Caco-2 (cell line): ENCODE measurements at regions not wholly inside any gene's neighbourhood (a gene's known extent, or its start where the extent isn't known, plus 50 kb on each side); places are given as distances from the start of the nearest gene placed in this dataset.

Experiments used
- BruUV-seq: library from RNA; stranded (reverse); fragments of 400-500 nt; replicated peaks from 2 replicates; lab custom pipeline; 2021; lab: Mats Ljungman, UMichigan
- CTCF ChIA-PET: fragments of 300-600 bp; sonication (Branson Sonifier 250); formaldehyde crosslinking; loops from one replicate; lab custom pipeline; 2022; ENCODE audit warnings: antibody characterized with exemption; lab: Charles Lee
- POLR2A ChIA-PET: fragments of 300-600 bp; sonication (Branson Sonifier 250); formaldehyde crosslinking; loops from one replicate; lab custom pipeline; 2022; ENCODE audit warnings: antibody characterized with exemption; lab: Charles Lee
- DNase-seq, 2 experiments: peaks; one replicate each; pipeline versions ENCODE4 v3.0.0 to v3.0.0-alpha.2; 2020 to 2022
- H3K27me3 ChIP-seq: replicated peaks from 2 replicates; pipeline ENCODE4 v1.6.0; 2011; ENCODE audit warnings: low read length; ENCODE audit not compliant: control insufficient read depth, insufficient read depth
- H3K36me3 ChIP-seq: 2 replicates; pipeline ENCODE4 v1.5.1; 2011; ENCODE audit warnings: low read length; ENCODE audit not compliant: control insufficient read depth, insufficient read depth
- H3K4me1 ChIP-seq: fragments of 250-450 bp; sonication (Bioruptor Pico); 2 replicates; pipeline ENCODE4 v1.5.1; 2020; ENCODE audit warnings: mild to moderate bottlenecking
- H3K4me3 ChIP-seq: 2 replicates; pipeline ENCODE4 v1.5.1; 2011; ENCODE audit warnings: low read depth, mild to moderate bottlenecking, control low read depth, low read length
- H3K9me3 ChIP-seq: fragments of 250-450 bp; sonication (Bioruptor Pico); 2 replicates; pipeline ENCODE4 v1.5.1; 2020; ENCODE audit warnings: mild to moderate bottlenecking, moderate library complexity
- H3K27ac Mint-ChIP-seq: one replicate; pipeline ENCODE4 v1.8.0; 2022; ENCODE audit warnings: mixed read lengths; ENCODE audit not compliant: unreplicated experiment
- H3K27me3 Mint-ChIP-seq: one replicate; pipeline ENCODE4 v1.8.0; 2022; ENCODE audit warnings: mixed read lengths; ENCODE audit not compliant: insufficient read depth, unreplicated experiment
- H3K36me3 Mint-ChIP-seq: one replicate; pipeline ENCODE4 v1.8.0; 2022; ENCODE audit warnings: mild to moderate bottlenecking, mixed read lengths; ENCODE audit not compliant: insufficient read depth, unreplicated experiment
- H3K4me1 Mint-ChIP-seq: one replicate; pipeline ENCODE4 v1.8.0; 2022; ENCODE audit warnings: low read depth, mixed read lengths; ENCODE audit not compliant: unreplicated experiment
- H3K4me3 Mint-ChIP-seq: one replicate; pipeline ENCODE4 v1.8.0; 2022; ENCODE audit warnings: mild to moderate bottlenecking, moderate library complexity, mixed read lengths; ENCODE audit not compliant: unreplicated experiment
- H3K9me3 Mint-ChIP-seq: one replicate; pipeline ENCODE4 v1.8.0; 2022; ENCODE audit warnings: mixed read lengths; ENCODE audit not compliant: unreplicated experiment
- intact Hi-C: fragments of 100-400 bp; cut with micrococcal nuclease; formaldehyde crosslinking; loops from one replicate; pipeline ENCODE4 v1.10.0; 2022; ENCODE audit not compliant: unreplicated experiment
- TF ChIP-seq, protein P1 (sequence below), 2 experiments: fragments of 200-600 bp in 1 of 2; IDR thresholded peaks; 1 replicate in 1 of 2; 2 replicates in 1 of 2; pipeline versions ENCODE4 v1.5.1 to v1.8.0; 2011 to 2022; ENCODE audit warnings: antibody characterized with exemption in 1 of 2, control low read depth in 1 of 2, inconsistent platforms in 1 of 2, low read depth in 1 of 2, low read length in 1 of 2, mild to moderate bottlenecking in 1 of 2, moderate library complexity in 1 of 2; ENCODE audit not compliant: insufficient read depth in 1 of 2, severe bottlenecking in 1 of 2, unreplicated experiment in 1 of 2

DNA sequence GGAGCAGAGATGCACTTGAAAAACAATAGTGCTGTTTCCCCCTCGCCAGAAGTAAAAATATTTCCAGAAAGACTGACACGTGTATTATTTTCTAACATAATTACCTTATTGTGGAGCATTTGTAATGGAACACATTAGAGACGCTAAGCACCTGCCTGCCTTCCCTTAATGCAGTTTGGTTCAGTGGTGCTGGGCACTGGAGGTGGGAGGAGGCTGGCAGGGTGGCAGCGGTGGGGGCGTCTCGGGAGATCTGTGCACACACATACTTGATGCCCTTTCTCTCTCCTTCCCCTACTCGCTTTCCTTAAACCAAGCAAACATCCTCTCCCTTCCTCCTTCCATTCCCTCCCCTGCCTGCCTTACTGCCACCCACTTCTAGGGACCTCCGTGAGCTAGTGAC is 156.6 kb upstream of the SDK2 start:
- intact Hi-C loops: no loop called here
- H3K9me3 ChIP-seq: no peaks in the 10 kb centered on the region
- no peak overlapping the region for H3K4me3 ChIP-seq
- no peaks in the 10 kb centered on the region for H3K27me3 Mint-ChIP-seq
- no peak overlapping the region for H3K27ac Mint-ChIP-seq
- H3K4me3 Mint-ChIP-seq: no peak overlapping the region
- DNase-seq: no peak
- no TSS peak for BruUV-seq
- ChIA-PET POLR2A (no interaction called here), CTCF (no interaction called here)
- TF ChIP-seq, protein P1, sequence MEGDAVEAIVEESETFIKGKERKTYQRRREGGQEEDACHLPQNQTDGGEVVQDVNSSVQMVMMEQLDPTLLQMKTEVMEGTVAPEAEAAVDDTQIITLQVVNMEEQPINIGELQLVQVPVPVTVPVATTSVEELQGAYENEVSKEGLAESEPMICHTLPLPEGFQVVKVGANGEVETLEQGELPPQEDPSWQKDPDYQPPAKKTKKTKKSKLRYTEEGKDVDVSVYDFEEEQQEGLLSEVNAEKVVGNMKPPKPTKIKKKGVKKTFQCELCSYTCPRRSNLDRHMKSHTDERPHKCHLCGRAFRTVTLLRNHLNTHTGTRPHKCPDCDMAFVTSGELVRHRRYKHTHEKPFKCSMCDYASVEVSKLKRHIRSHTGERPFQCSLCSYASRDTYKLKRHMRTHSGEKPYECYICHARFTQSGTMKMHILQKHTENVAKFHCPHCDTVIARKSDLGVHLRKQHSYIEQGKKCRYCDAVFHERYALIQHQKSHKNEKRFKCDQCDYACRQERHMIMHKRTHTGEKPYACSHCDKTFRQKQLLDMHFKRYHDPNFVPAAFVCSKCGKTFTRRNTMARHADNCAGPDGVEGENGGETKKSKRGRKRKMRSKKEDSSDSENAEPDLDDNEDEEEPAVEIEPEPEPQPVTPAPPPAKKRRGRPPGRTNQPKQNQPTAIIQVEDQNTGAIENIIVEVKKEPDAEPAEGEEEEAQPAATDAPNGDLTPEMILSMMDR (IDR thresholded peaks at IDR 0.05; ENCODE audit: insufficient read depth in 1 of 2, low read depth in 1 of 2, low read length in 1 of 2, severe bottlenecking in 1 of 2, unreplicated experiment in 1 of 2): no peak
- H3K9me3 Mint-ChIP-seq: peaks cover 28% of the 10 kb centered on the region
- H3K36me3 ChIP-seq: no peaks in the 10 kb centered on the region
- peaks cover 21% of the 10 kb centered on the region for H3K4me1 Mint-ChIP-seq
- no peaks in the 10 kb centered on the region for H3K27me3 ChIP-seq
- H3K4me1 ChIP-seq: peaks cover 34% of the 10 kb centered on the region
- H3K36me3 Mint-ChIP-seq: peaks cover 11% of the 10 kb centered on the region

- no TSS peak for BruUV-seq
- TF ChIP-seq, protein P1 (IDR thresholded peaks at IDR 0.05; ENCODE audit: insufficient read depth in 1 of 2, low read depth in 1 of 2, low read length in 1 of 2, severe bottlenecking in 1 of 2, unreplicated experiment in 1 of 2): no peak
- Mint-ChIP-seq H3K36me3 (peaks cover 11% of the 10 kb centered on the region), H3K4me1 (peaks cover 20% of the 10 kb centered on the region), H3K4me3 (no peak overlapping the region), H3K27ac (no peak overlapping the region), H3K27me3 (no peaks in the 10 kb centered on the region), H3K9me3 (peaks cover 31% of the 10 kb centered on the region)
- no peaks in the 10 kb centered on the region for H3K9me3 ChIP-seq
- no peak overlapping the region for H3K4me3 ChIP-seq
- ChIA-PET POLR2A (no interaction called here), CTCF (no interaction called here)
- peaks cover 29% of the 10 kb centered on the region for H3K4me1 ChIP-seq
- no peak for DNase-seq
- no peaks in the 10 kb centered on the region for H3K27me3 ChIP-seq
- H3K36me3 ChIP-seq: no peaks in the 10 kb centered on the region
- intact Hi-C loops: no loop called here
Observed at GRCh38 chr17:73801455-73802100, 157.3 kb upstream of the SDK2 start.

GRCh38 chr17:73802314-73802713 is 158.1 kb upstream of the SDK2 start:
- ChIA-PET POLR2A (no interaction called here), CTCF (no interaction called here)
- intact Hi-C loops: no loop called here
- H3K36me3 ChIP-seq: no peaks in the 10 kb centered on the region
- no peak overlapping the region for H3K4me3 ChIP-seq
- H3K4me1 ChIP-seq: peaks cover 21% of the 10 kb centered on the region
- no peaks in the 10 kb centered on the region for H3K27me3 ChIP-seq
- peaks cover 31% of the 10 kb centered on the region for H3K9me3 Mint-ChIP-seq
- no peaks in the 10 kb centered on the region for H3K9me3 ChIP-seq
- BruUV-seq: no TSS peak
- TF ChIP-seq, protein P1 (IDR thresholded peaks at IDR 0.05; ENCODE audit: insufficient read depth in 1 of 2, low read depth in 1 of 2, low read length in 1 of 2, severe bottlenecking in 1 of 2, unreplicated experiment in 1 of 2): no peak
- H3K36me3 Mint-ChIP-seq: peaks cover 11% of the 10 kb centered on the region
- no peak overlapping the region for H3K27ac Mint-ChIP-seq
- no peaks in the 10 kb centered on the region for H3K27me3 Mint-ChIP-seq
- no peak for DNase-seq
- no peak overlapping the region for H3K4me3 Mint-ChIP-seq
- H3K4me1 Mint-ChIP-seq: peaks cover 14% of the 10 kb centered on the region
